Large intestine (tissue), 3 donors: ENCODE measurements at regions not wholly inside any gene's neighbourhood (a gene's known extent, or its start where the extent isn't known, plus 50 kb on each side); places are given as distances from the start of the nearest gene placed in this dataset.
A peak's percentile ranks its signal among the peaks of the same experiment; 100 is the strongest.

Source experiments
- DNase-seq, 2 donors: peaks; one replicate each; pipeline versions ENCODE4 v3.0.0 to v3.0.0-alpha.2; 2013
- H3K27ac ChIP-seq: one replicate; pipeline ENCODE4 v1.5.1; 2013; ENCODE audit warnings: low read length
- H3K27me3 ChIP-seq: 2 replicates; pipeline ENCODE4 v1.6.1; 2013; ENCODE audit warnings: low read length; ENCODE audit not compliant: control insufficient read depth, insufficient read depth
- H3K36me3 ChIP-seq: 2 replicates; pipeline ENCODE4 v1.6.1; 2013; ENCODE audit warnings: low read length; ENCODE audit not compliant: control insufficient read depth, insufficient read depth
- H3K4me1 ChIP-seq: one replicate; pipeline ENCODE4 v1.6.1; 2013; ENCODE audit warnings: low read length; ENCODE audit not compliant: control insufficient read depth, insufficient read depth
- H3K4me3 ChIP-seq: one replicate; pipeline ENCODE4 v1.5.1; 2013; ENCODE audit warnings: low read length
- H3K9me3 ChIP-seq: one replicate; pipeline ENCODE4 v1.6.1; 2013; ENCODE audit warnings: mild to moderate bottlenecking, low read depth, low read length, moderate library complexity; ENCODE audit not compliant: control insufficient read depth
- WGBS: methylation state at CpG from one replicate; pipeline ENCODE4 v1.1.5; 2013; ENCODE audit warnings: low lambda C conversion rate; ENCODE audit not compliant: insufficient coverage; 5-methylcytosine and 5-hydroxymethylcytosine counted together

DNA sequence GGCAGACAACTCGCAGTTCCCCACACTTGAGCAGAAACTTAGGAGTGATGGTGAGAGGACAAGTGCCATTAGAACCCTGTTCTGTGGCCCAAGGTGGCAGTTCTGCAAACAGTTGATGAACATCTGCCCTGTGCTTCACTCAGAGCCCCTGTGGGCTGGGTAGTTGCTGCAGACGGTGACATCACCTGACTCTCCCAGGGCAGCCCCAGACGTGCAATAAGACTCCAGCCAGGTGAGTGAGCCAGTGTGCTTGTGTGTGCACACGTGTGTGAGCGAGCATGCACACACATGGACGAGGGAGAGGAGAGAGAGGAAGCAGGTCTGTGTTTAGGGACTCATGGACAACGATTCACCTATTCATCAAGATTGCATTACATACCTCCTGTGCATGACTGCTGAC is 136.0 kb upstream of the GLI2 start:
- no peak overlapping the region for H3K27ac ChIP-seq

DNA sequence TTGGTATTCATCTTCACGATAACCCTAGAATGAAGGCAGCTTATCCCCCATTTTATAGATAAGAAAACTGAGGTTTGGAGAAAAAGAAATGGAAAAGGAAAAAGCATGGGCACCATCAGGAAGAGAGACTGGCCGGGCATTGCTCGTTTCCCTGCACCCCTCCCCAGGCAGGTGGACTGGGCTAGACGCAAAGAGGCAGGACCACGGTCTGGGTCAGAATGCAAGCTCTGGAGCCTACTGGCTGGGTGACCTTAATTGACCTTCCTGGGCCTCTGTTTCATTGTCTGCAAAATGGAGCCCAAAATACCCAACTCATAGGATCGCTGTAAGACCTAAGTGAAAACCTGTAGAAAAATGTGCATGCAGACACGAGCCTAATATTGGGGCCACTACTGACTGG is 135.3 kb upstream of the GLI2 start:
- H3K4me1 ChIP-seq = no peaks in the 10 kb centered on the region
- no peak for DNase-seq
- H3K36me3 ChIP-seq = no peaks in the 10 kb centered on the region
- no peak overlapping the region for H3K27ac ChIP-seq
- no peaks in the 10 kb centered on the region for H3K27me3 ChIP-seq
- H3K9me3 ChIP-seq = peaks cover 3% of the 10 kb centered on the region
- no peak overlapping the region for H3K4me3 ChIP-seq
- 100% methylated on average over 1 of the region's 7 CpGs for WGBS

More for the DNA sequence above, 136.0 kb upstream of the GLI2 start:
- peak in 1 of 2 donors; percentile 71 for DNase-seq
- Histone ChIP-seq H3K9me3 (peaks cover 3% of the 10 kb centered on the region), H3K36me3 (no peaks in the 10 kb centered on the region), H3K4me1 (peaks cover 6% of the 10 kb centered on the region), H3K4me3 (no peak overlapping the region), H3K27me3 (no peaks in the 10 kb centered on the region)
- no CpG with 5 or more reads among the region's 7 CpGs for WGBS

- Histone ChIP-seq H3K27ac (no peak overlapping the region), H3K36me3 (no peaks in the 10 kb centered on the region), H3K4me3 (no peak overlapping the region), H3K27me3 (no peaks in the 10 kb centered on the region), H3K4me1 (no peaks in the 10 kb centered on the region), H3K9me3 (peaks cover 3% of the 10 kb centered on the region)
- no CpG with 5 or more reads among the region's 5 CpGs for WGBS
- no peak for DNase-seq
Observed at GRCh38 chr2:120600786-120601185, 134.9 kb upstream of the GLI2 start.

- Histone ChIP-seq H3K4me1 (no peaks in the 10 kb centered on the region), H3K27me3 (no peaks in the 10 kb centered on the region), H3K4me3 (no peak overlapping the region), H3K36me3 (no peaks in the 10 kb centered on the region), H3K27ac (no peak overlapping the region), H3K9me3 (peaks cover 3% of the 10 kb centered on the region)
- WGBS = no CpG with 5 or more reads among the region's 9 CpGs
- DNase-seq = no peak
Observed at GRCh38 chr2:120601566-120601965, 134.1 kb upstream of the GLI2 start.

DNA sequence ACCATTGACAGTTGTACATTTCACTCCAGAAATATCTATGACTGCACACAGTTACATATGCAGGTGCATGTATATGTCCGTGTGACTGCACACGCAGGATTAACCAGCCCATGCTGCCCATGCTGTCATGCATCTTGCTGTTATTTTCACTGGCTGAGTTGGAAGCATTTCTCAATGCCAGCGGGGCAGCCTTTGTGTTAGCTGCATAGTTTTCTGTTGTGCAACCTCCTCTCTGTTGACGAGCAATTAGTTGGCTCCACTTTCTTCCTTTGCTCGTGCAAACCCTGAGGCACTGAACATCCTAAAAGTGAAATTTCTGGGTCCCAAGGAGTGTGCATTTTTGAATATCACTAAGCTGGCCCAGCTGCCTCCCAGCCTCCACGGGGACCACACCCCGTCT is 133.4 kb upstream of the GLI2 start:
- Histone ChIP-seq H3K4me3 (no peak overlapping the region), H3K27me3 (peaks cover 4% of the 10 kb centered on the region), H3K27ac (no peak overlapping the region), H3K4me1 (no peaks in the 10 kb centered on the region), H3K36me3 (no peaks in the 10 kb centered on the region), H3K9me3 (peaks cover 3% of the 10 kb centered on the region)
- WGBS = 60% methylated on average over 1 of the region's 7 CpGs
- DNase-seq = no peak

- H3K27ac ChIP-seq = no peak overlapping the region
- H3K36me3 ChIP-seq = no peaks in the 10 kb centered on the region
- no peak for DNase-seq
- H3K4me1 ChIP-seq = no peaks in the 10 kb centered on the region
- H3K4me3 ChIP-seq = no peak overlapping the region
- no peaks in the 10 kb centered on the region for H3K9me3 ChIP-seq
- WGBS = no CpG with 5 or more reads among the region's 6 CpGs
- peaks cover 4% of the 10 kb centered on the region for H3K27me3 ChIP-seq
Observed at GRCh38 chr2:120604767-120605166, 130.9 kb upstream of the GLI2 start.

GRCh38 chr2:120605231-120605935 is 130.3 kb upstream of the GLI2 start:
- DNase-seq = no peak
- no peaks in the 10 kb centered on the region for H3K36me3 ChIP-seq
- H3K4me3 ChIP-seq = no peak overlapping the region
- H3K27ac ChIP-seq = no peak overlapping the region
- no peaks in the 10 kb centered on the region for H3K9me3 ChIP-seq
- 59% methylated on average over 3 of the region's 10 CpGs for WGBS
- H3K27me3 ChIP-seq = peaks cover 4% of the 10 kb centered on the region
- H3K4me1 ChIP-seq = no peaks in the 10 kb centered on the region

DNA sequence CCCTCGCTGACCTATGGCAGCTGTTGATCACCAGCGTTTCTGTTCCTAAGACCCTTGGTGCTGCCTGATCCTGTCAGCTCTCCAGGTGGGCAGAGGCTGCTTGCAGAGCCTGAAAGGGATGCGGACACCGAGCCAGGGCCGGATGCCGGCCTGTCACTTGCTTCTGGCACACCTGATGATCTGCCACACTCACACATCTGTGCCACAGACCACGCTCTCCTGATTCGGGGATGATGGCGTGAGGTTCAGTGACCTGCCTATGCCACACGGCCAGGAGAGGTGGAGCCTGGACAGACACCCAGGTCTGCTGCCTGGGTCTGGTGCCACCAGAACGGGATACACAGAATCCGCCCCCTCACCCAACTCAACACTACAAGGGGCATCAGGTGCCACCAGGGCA is 129.4 kb upstream of the GLI2 start:
- no peaks in the 10 kb centered on the region for H3K9me3 ChIP-seq
- H3K27ac ChIP-seq = no peak overlapping the region
- no peaks in the 10 kb centered on the region for H3K4me1 ChIP-seq
- H3K4me3 ChIP-seq = no peak overlapping the region
- peaks cover 4% of the 10 kb centered on the region for H3K27me3 ChIP-seq
- H3K36me3 ChIP-seq = no peaks in the 10 kb centered on the region
- no CpG with 5 or more reads among the region's 12 CpGs for WGBS
- DNase-seq = no peak

GRCh38 chr2:120606931-120607330 is 128.7 kb upstream of the GLI2 start:
- Histone ChIP-seq H3K36me3 (no peaks in the 10 kb centered on the region), H3K4me3 (no peak overlapping the region), H3K4me1 (no peaks in the 10 kb centered on the region), H3K9me3 (no peaks in the 10 kb centered on the region), H3K27me3 (peaks cover 4% of the 10 kb centered on the region), H3K27ac (no peak overlapping the region)
- WGBS = no CpG with 5 or more reads among the region's 6 CpGs
- no peak for DNase-seq

DNA sequence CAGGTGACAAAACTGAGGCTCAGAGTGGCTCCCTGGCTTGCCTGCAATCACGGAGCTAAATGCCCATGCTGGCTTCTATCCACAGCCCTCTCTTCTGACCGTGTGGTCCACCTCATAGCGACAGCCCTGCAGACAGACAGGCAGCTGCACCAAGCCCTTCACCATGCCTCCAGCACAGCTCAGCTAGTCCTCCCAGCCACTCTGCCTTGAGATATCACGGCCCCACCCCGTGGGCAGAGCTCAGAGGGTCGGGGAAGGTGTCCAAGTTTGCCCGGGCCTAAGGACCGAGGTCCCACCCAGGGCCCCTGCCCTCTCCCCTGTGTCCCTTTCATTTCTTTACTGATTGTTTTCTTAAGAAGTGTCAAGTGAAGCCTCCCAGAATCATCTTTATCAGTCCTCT is 128.2 kb upstream of the GLI2 start:
- Histone ChIP-seq H3K36me3 (no peaks in the 10 kb centered on the region), H3K4me1 (no peaks in the 10 kb centered on the region), H3K9me3 (no peaks in the 10 kb centered on the region), H3K4me3 (no peak overlapping the region), H3K27ac (no peak overlapping the region), H3K27me3 (peaks cover 4% of the 10 kb centered on the region)
- WGBS = no CpG with 5 or more reads among the region's 8 CpGs
- no peak for DNase-seq

GRCh38 chr2:120607996-120608395 is 127.7 kb upstream of the GLI2 start:
- DNase-seq = no peak
- WGBS = no CpG with 5 or more reads among the region's 4 CpGs

More at GRCh38 chr2:120607996-120608395, 127.7 kb upstream of the GLI2 start:
- no peak overlapping the region for H3K27ac ChIP-seq
- H3K9me3 ChIP-seq = no peaks in the 10 kb centered on the region
- no peak overlapping the region for H3K4me3 ChIP-seq
- H3K4me1 ChIP-seq = peaks cover 5% of the 10 kb centered on the region
- H3K36me3 ChIP-seq = no peaks in the 10 kb centered on the region
- peaks cover 4% of the 10 kb centered on the region for H3K27me3 ChIP-seq
